ENCODE measurements at regions not wholly inside any gene's neighbourhood (a gene's known extent, or its start where the extent isn't known, plus 50 kb on each side); places are given as distances from the start of the nearest gene placed in this dataset.
"Not testable (repeated sequence)": the region's sequence is repeated elsewhere in the genome, so short reads cannot be mapped to it uniquely, and the experiment has no call there.

GRCh38 chr1:147062956-147063355 is 109.3 kb downstream of the PRKAB2 start:
- no peak for DNase-seq (ENCODE audit: low read depth)

GRCh38 chr1:147061880-147062279 is 110.4 kb downstream of the PRKAB2 start:
- DNase-seq (ENCODE audit: low read depth) = not testable (repeated sequence)

GRCh38 chr1:147053269-147053668 is 115.1 kb downstream of the NBPF12 start:
- no peak for DNase-seq (ENCODE audit: low read depth)

- no peak for DNase-seq (ENCODE audit: low read depth)
Observed at GRCh38 chr1:147052677-147053076, 114.6 kb downstream of the NBPF12 start.

- no peak for DNase-seq (ENCODE audit: low read depth)
Observed at GRCh38 chr1:147052143-147052542, 114.0 kb downstream of the NBPF12 start.

- DNase-seq (ENCODE audit: low read depth) = no peak
Observed at GRCh38 chr1:147051136-147051535, 113.0 kb downstream of the NBPF12 start.

- no peak for DNase-seq (ENCODE audit: low read depth)
Observed at GRCh38 chr1:147050654-147051053, 112.5 kb downstream of the NBPF12 start.

GRCh38 chr1:147046863-147047394 is 108.8 kb downstream of the NBPF12 start:
- not testable (repeated sequence) for DNase-seq (ENCODE audit: low read depth)

GRCh38 chr1:147046189-147046862 is 108.2 kb downstream of the NBPF12 start:
- no peak for DNase-seq (ENCODE audit: low read depth)
